Gastroesophageal sphincter (tissue), 3 donors: ENCODE measurements at regions not wholly inside any gene's neighbourhood (a gene's known extent, or its start where the extent isn't known, plus 50 kb on each side); places are given as distances from the start of the nearest gene placed in this dataset.

Experiments used
- CTCF ChIP-seq, 4 experiments: fragments of 200-600 bp in 2 of 4; fragments of 450-650 bp in 2 of 4; sonication (generic) in 1 of 4; IDR thresholded peaks; one replicate each; pipeline ENCODE4 v1.5.1; 2017 to 2019; ENCODE audit warnings: antibody characterized with exemption in 4 of 4, mild to moderate bottlenecking in 2 of 4, moderate library complexity in 2 of 4
- EP300 ChIP-seq: sonication (generic); formaldehyde crosslinking; IDR thresholded peaks from one replicate; pipeline ENCODE4 v1.6.1; 2017; ENCODE audit warnings: antibody characterized with exemption, mild to moderate bottlenecking
- POLR2A ChIP-seq, 2 donors: fragments of 450-650 bp; IDR thresholded peaks; one replicate each; pipeline ENCODE4 v1.6.1; 2017; ENCODE audit warnings: antibody characterized with exemption in 2 of 2, mild to moderate bottlenecking in 2 of 2, moderate library complexity in 1 of 2

GRCh38 chr19:27828829-27829228 lies 1384.1 kb downstream of the UQCRFS1 start:
- no peak for TF ChIP-seq CTCF (IDR thresholded peaks at IDR 0.05)
- TF ChIP-seq POLR2A (IDR thresholded peaks at IDR 0.05): no peak
- TF ChIP-seq EP300: no peak
